IMR-90 (cell line): ENCODE measurements at regions not wholly inside any gene's neighbourhood (a gene's known extent, or its start where the extent isn't known, plus 50 kb on each side); places are given as distances from the start of the nearest gene placed in this dataset.
A peak's percentile ranks its signal among the peaks of the same experiment; 100 is the strongest.

Source experiments
- ATAC-seq: fragments of 200-7000 bp; cut with Tn5 transposase; 2 replicates; pipeline ENCODE4 v1.9.1; 2020; ENCODE audit warnings: low read depth, mild to moderate bottlenecking, moderate library complexity
- BruUV-seq: library from RNA; stranded (reverse); fragments of 400-500 nt; replicated peaks from 2 replicates; lab custom pipeline; 2021; lab: Mats Ljungman, UMichigan
- CTCF ChIA-PET: fragments of 300-600 bp; formaldehyde crosslinking; extraction: SDS; loops from one replicate; lab custom pipeline; 2021; ENCODE audit warnings: antibody characterized with exemption; lab: Yijun Ruan, JAX
- POLR2A ChIA-PET: fragments of 300-600 bp; sonication (Branson Sonifier 250); formaldehyde crosslinking; loops from one replicate; lab custom pipeline; 2022; ENCODE audit warnings: antibody characterized with exemption; ENCODE audit not compliant: unreplicated experiment; lab: Charles Lee
- DNase-seq: peaks from one replicate; pipeline ENCODE4 v3.0.0; 2013
- H2AFZ ChIP-seq: replicated peaks from 2 replicates; pipeline ENCODE3; 2013; ENCODE audit warnings: low read length, mild to moderate bottlenecking; ENCODE audit not compliant: poor library complexity
- H2AK5ac ChIP-seq: 2 replicates; pipeline ENCODE4 v1.6.1; 2013; ENCODE audit warnings: low read depth, low read length, inconsistent platforms
- H2AK9ac ChIP-seq: replicated peaks from 2 replicates; pipeline ENCODE3; 2013; ENCODE audit warnings: mild to moderate bottlenecking, low read depth, low read length, moderate library complexity; ENCODE audit not compliant: poor library complexity
- H2BK120ac ChIP-seq: 2 replicates; pipeline ENCODE4 v1.6.1; 2013; ENCODE audit warnings: low read depth, low read length, inconsistent platforms
- H2BK15ac ChIP-seq: 3 replicates; pipeline ENCODE4 v1.6.1; 2013; ENCODE audit warnings: low read depth, low read length, inconsistent platforms
- H2BK20ac ChIP-seq: 2 replicates; pipeline ENCODE4 v1.6.1; 2013; ENCODE audit warnings: low read depth, mild to moderate bottlenecking, inconsistent platforms, low read length, moderate library complexity
- H2BK5ac ChIP-seq: 2 replicates; pipeline ENCODE4 v1.6.1; 2013; ENCODE audit warnings: mild to moderate bottlenecking, low read depth, low read length, inconsistent platforms; ENCODE audit not compliant: poor library complexity, severe bottlenecking
- H3K14ac ChIP-seq: replicated peaks from 2 replicates; pipeline ENCODE4 v1.6.1; 2013; ENCODE audit warnings: low read depth, low read length, inconsistent platforms
- H3K18ac ChIP-seq: 2 replicates; pipeline ENCODE4 v1.6.1; 2013; ENCODE audit warnings: low read depth, low read length, control low read depth
- H3K23ac ChIP-seq: 2 replicates; pipeline ENCODE4 v1.6.1; 2013; ENCODE audit warnings: low read depth, low read length, inconsistent platforms
- H3K27ac ChIP-seq: 2 replicates; pipeline ENCODE4 v1.5.1; 2013; ENCODE audit warnings: mild to moderate bottlenecking, control low read depth, low read length; ENCODE audit not compliant: insufficient read depth
- H3K27me3 ChIP-seq: 2 replicates; pipeline ENCODE4 v1.6.1; 2013; ENCODE audit warnings: low read length; ENCODE audit not compliant: control insufficient read depth, insufficient read depth
- H3K36me3 ChIP-seq: 2 replicates; pipeline ENCODE4 v1.6.1; 2013; ENCODE audit warnings: low read length, mixed read lengths; ENCODE audit not compliant: control insufficient read depth, insufficient read depth
- H3K4ac ChIP-seq: 2 replicates; pipeline ENCODE4 v1.6.1; 2013; ENCODE audit warnings: low read depth, low read length, inconsistent platforms
- H3K4me1 ChIP-seq: 2 replicates; pipeline ENCODE4 v1.6.1; 2013; ENCODE audit warnings: low read length, mixed read lengths; ENCODE audit not compliant: control insufficient read depth, insufficient read depth
- H3K4me2 ChIP-seq: 2 replicates; pipeline ENCODE4 v1.6.1; 2013; ENCODE audit warnings: low read depth, mild to moderate bottlenecking, control low read depth, low read length, moderate library complexity
- H3K4me3 ChIP-seq: 2 replicates; pipeline ENCODE4 v1.5.1; 2013; ENCODE audit warnings: low read depth, mild to moderate bottlenecking, control low read depth, low read length, moderate library complexity; ENCODE audit not compliant: insufficient read depth
- H3K56ac ChIP-seq: 2 replicates; pipeline ENCODE4 v1.6.1; 2013; ENCODE audit warnings: low read length, inconsistent platforms; ENCODE audit not compliant: insufficient read depth; ENCODE audit errors: extremely low read depth
- H3K79me1 ChIP-seq, 2 experiments: 2 replicates each; pipeline ENCODE4 v1.6.1; 2013; ENCODE audit warnings: low read length in 2 of 2, inconsistent platforms in 1 of 2, low read depth in 1 of 2
- H3K9ac ChIP-seq: 2 replicates; pipeline ENCODE4 v1.6.1; 2013; ENCODE audit warnings: low read depth, low read length, control low read depth
- H3K9me1 ChIP-seq: 2 replicates; pipeline ENCODE4 v1.6.1; 2013; ENCODE audit warnings: low read length, inconsistent platforms; ENCODE audit not compliant: insufficient read depth
- H3K9me3 ChIP-seq: 2 replicates; pipeline ENCODE4 v1.6.1; 2013; ENCODE audit warnings: low read length; ENCODE audit not compliant: control insufficient read depth, insufficient read depth
- H4K20me1 ChIP-seq: 2 replicates; pipeline ENCODE4 v1.6.1; 2013; ENCODE audit warnings: low read length, inconsistent platforms; ENCODE audit not compliant: insufficient read depth
- H4K5ac ChIP-seq: 2 replicates; pipeline ENCODE4 v1.6.1; 2013; ENCODE audit warnings: mild to moderate bottlenecking, low read depth, low read length, control low read depth
- H4K8ac ChIP-seq, 2 experiments: 2 replicates each; pipeline ENCODE4 v1.6.1; 2013; ENCODE audit warnings: low read depth in 2 of 2, low read length in 2 of 2, control low read depth in 1 of 2, inconsistent platforms in 1 of 2
- H4K91ac ChIP-seq: 2 replicates; pipeline ENCODE4 v1.6.1; 2013; ENCODE audit warnings: low read depth, low read length, inconsistent platforms; ENCODE audit not compliant: insufficient read depth
- BHLHE40 ChIP-seq: fragments of 150-350 bp; IDR thresholded peaks from 2 replicates; pipeline ENCODE4 v1.6.1; 2016; ENCODE audit warnings: mild to moderate bottlenecking, low read depth, low read length
- CEBPB ChIP-seq: IDR thresholded peaks from 2 replicates; pipeline ENCODE4 v1.6.1; 2012; ENCODE audit warnings: low read depth, low read length, improper control_type of control experiment
- CHD1 ChIP-seq: IDR thresholded peaks from 2 replicates; pipeline ENCODE4 v1.6.1; 2012; ENCODE audit warnings: low read depth, low read length, improper control_type of control experiment
- ELK1 ChIP-seq: fragments of 150-350 bp; IDR thresholded peaks from 2 replicates; pipeline ENCODE4 v1.6.1; 2016; ENCODE audit warnings: low read depth, mild to moderate bottlenecking, low read length, moderate library complexity, borderline replicate concordance
- FOS ChIP-seq: fragments of 150-350 bp; IDR thresholded peaks from 2 replicates; pipeline ENCODE4 v1.6.1; 2016; ENCODE audit warnings: low read depth, low read length
- MAFK ChIP-seq: IDR thresholded peaks from 2 replicates; pipeline ENCODE4 v1.6.1; 2012; ENCODE audit warnings: low read depth, low read length, improper control_type of control experiment
- MAZ ChIP-seq: IDR thresholded peaks from 2 replicates; pipeline ENCODE4 v1.6.1; 2012; ENCODE audit warnings: low read depth, mild to moderate bottlenecking, low read length, improper control_type of control experiment, moderate library complexity, borderline replicate concordance
- MXI1 ChIP-seq: IDR thresholded peaks from 2 replicates; pipeline ENCODE4 v1.6.1; 2012; ENCODE audit warnings: low read depth, mild to moderate bottlenecking, low read length, moderate library complexity, borderline replicate concordance
- NFE2L2 ChIP-seq: fragments of 150-350 bp; IDR thresholded peaks from 2 replicates; pipeline ENCODE4 v1.6.1; 2016; ENCODE audit warnings: low read depth, mild to moderate bottlenecking, low read length
- POLR2A ChIP-seq: IDR thresholded peaks from 2 replicates; pipeline ENCODE4 v1.6.1; 2012; ENCODE audit warnings: mild to moderate bottlenecking, low read depth, low read length
- RAD21 ChIP-seq: IDR thresholded peaks from 2 replicates; pipeline ENCODE4 v1.6.1; 2012; ENCODE audit warnings: low read length, improper control_type of control experiment
- RCOR1 ChIP-seq: IDR thresholded peaks from 2 replicates; pipeline ENCODE4 v1.6.1; 2012; ENCODE audit warnings: mild to moderate bottlenecking, low read length, improper control_type of control experiment; ENCODE audit not compliant: insufficient replicate concordance
- RFX5 ChIP-seq: IDR thresholded peaks from 2 replicates; pipeline ENCODE4 v1.8.0; 2012; ENCODE audit warnings: low read depth, mild to moderate bottlenecking, low read length, moderate library complexity
- SMC3 ChIP-seq: fragments of 150-350 bp; IDR thresholded peaks from 2 replicates; pipeline ENCODE4 v1.6.1; 2016; ENCODE audit warnings: low read depth, mild to moderate bottlenecking, antibody characterized with exemption, low read length, moderate library complexity
- USF2 ChIP-seq: fragments of 150-350 bp; IDR thresholded peaks from 2 replicates; pipeline ENCODE4 v1.6.1; 2017; ENCODE audit warnings: mild to moderate bottlenecking, antibody characterized with exemption, low read length, low read depth
- WGBS, 2 experiments: methylation state at CpG; one replicate each; pipeline versions ENCODE4 v1.1.5 to v1.1.7; 2013; ENCODE audit warnings: missing lambda C conversion rate in 2 of 2; ENCODE audit not compliant: insufficient read length in 1 of 2; ENCODE audit errors: extremely low coverage in 2 of 2; 5-methylcytosine and 5-hydroxymethylcytosine counted together
- dilution Hi-C: fragments of 300-500 bp; cut with HindIII; formaldehyde crosslinking; loops from one replicate; pipeline ENCODE4 v1.14.3; 2018; ENCODE audit warnings: low sequenced_read_pairs; ENCODE audit not compliant: unreplicated experiment
- in situ Hi-C: fragments of 300-500 bp; cut with MboI; formaldehyde crosslinking; loops from 3 replicates; pipeline ENCODE4 v1.14.3; 2019; ENCODE audit warnings: low sequenced_read_pairs, inconsistent platforms, mixed read lengths
- intact Hi-C: fragments of 100-400 bp; cut with micrococcal nuclease; formaldehyde crosslinking; loops from 2 replicates; pipeline ENCODE4 v1.10.0; 2022
- TF ChIP-seq, protein P1 (sequence below): conservative IDR thresholded peaks from 2 replicates; pipeline ENCODE4 v1.5.1; 2012; ENCODE audit warnings: mild to moderate bottlenecking, low read depth, low read length, improper control_type of control experiment

- no peak overlapping the region for H2AK5ac ChIP-seq
- H2AK9ac ChIP-seq: no peak overlapping the region
- no peak overlapping the region for H3K4me2 ChIP-seq
- H3K56ac ChIP-seq: no peak overlapping the region
- TF ChIP-seq BHLHE40 (no peak), MAZ (no peak), SMC3 (no peak), MAFK (no peak), ELK1 (no peak), CHD1 (no peak), RFX5 (no peak), POLR2A (no peak), NFE2L2 (no peak), CEBPB (no peak), RCOR1 (no peak), USF2 (no peak), MXI1 (no peak), RAD21 (no peak), FOS (no peak)
- TF ChIP-seq, protein P1, sequence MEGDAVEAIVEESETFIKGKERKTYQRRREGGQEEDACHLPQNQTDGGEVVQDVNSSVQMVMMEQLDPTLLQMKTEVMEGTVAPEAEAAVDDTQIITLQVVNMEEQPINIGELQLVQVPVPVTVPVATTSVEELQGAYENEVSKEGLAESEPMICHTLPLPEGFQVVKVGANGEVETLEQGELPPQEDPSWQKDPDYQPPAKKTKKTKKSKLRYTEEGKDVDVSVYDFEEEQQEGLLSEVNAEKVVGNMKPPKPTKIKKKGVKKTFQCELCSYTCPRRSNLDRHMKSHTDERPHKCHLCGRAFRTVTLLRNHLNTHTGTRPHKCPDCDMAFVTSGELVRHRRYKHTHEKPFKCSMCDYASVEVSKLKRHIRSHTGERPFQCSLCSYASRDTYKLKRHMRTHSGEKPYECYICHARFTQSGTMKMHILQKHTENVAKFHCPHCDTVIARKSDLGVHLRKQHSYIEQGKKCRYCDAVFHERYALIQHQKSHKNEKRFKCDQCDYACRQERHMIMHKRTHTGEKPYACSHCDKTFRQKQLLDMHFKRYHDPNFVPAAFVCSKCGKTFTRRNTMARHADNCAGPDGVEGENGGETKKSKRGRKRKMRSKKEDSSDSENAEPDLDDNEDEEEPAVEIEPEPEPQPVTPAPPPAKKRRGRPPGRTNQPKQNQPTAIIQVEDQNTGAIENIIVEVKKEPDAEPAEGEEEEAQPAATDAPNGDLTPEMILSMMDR: no peak
- H3K27me3 ChIP-seq: no peaks in the 10 kb centered on the region
- H3K23ac ChIP-seq: no peak overlapping the region
- ChIA-PET CTCF (no interaction called here), POLR2A (no interaction called here)
- H3K27ac ChIP-seq: no peak overlapping the region
- no peaks in the 10 kb centered on the region for H3K36me3 ChIP-seq
- no peak overlapping the region for H2BK120ac ChIP-seq
- H4K91ac ChIP-seq: no peak overlapping the region
- DNase-seq: no peak
- H2BK5ac ChIP-seq: no peak overlapping the region
- BruUV-seq: no TSS peak
- no peaks in the 10 kb centered on the region for H3K79me1 ChIP-seq
- in situ Hi-C loops (no loop called here), intact Hi-C loops (no loop called here), dilution Hi-C loops (no loop called here)
- ATAC-seq: no peak
- H3K4me3 ChIP-seq: no peak overlapping the region
- H3K9me3 ChIP-seq: no peaks in the 10 kb centered on the region
- no peak overlapping the region for H3K9ac ChIP-seq
- peaks cover 2% of the 10 kb centered on the region; the same call in 1 of the 2 replicates for H3K9me1 ChIP-seq
- H3K4ac ChIP-seq: no peak overlapping the region
- H3K14ac ChIP-seq: peak overlapping the region; percentile 16
- H4K5ac ChIP-seq: peak overlapping the region; percentile 49; the same call in 1 of the 2 replicates
- H4K20me1 ChIP-seq: no peaks in the 10 kb centered on the region
- peak overlapping the region; percentile 29; the same call in 1 of the 2 replicates for H3K18ac ChIP-seq
- peaks cover 2% of the 10 kb centered on the region for H3K4me1 ChIP-seq
- H4K8ac ChIP-seq: peak overlapping the region in 1 of 2 experiments; percentile 48; a peak in 1 of 4 replicates
- 100% methylated on average over 3 of the region's 3 CpGs; no CpG with 5 or more reads in 1 of the 2 experiments for WGBS, 2 experiments
- H2AFZ ChIP-seq: no peak overlapping the region
- H2BK20ac ChIP-seq: no peak overlapping the region
- 0 out of 3 replicates have a peak overlapping the region, but pooled peaks have one; percentile 20 for H2BK15ac ChIP-seq
Observed at GRCh38 chr5:57687596-57687995, 205.0 kb upstream of the ACTBL2 start.
